H1 (cell line): ENCODE measurements at regions not wholly inside any gene's neighbourhood (a gene's known extent, or its start where the extent isn't known, plus 50 kb on each side); places are given as distances from the start of the nearest gene placed in this dataset.

Source experiments
- BACH1 ChIP-seq: IDR thresholded peaks from 2 replicates; pipeline ENCODE4 v1.6.1; 2012; ENCODE audit warnings: low read length, improper control_type of control experiment
- EP300 ChIP-seq, 2 experiments: IDR thresholded peaks; 1 replicate in 1 of 2; 2 replicates in 1 of 2; pipeline ENCODE4 v1.6.1; 2011 to 2012; ENCODE audit warnings: low read depth in 2 of 2, low read length in 2 of 2, mild to moderate bottlenecking in 2 of 2, borderline replicate concordance in 1 of 2, inconsistent platforms in 1 of 2, moderate library complexity in 1 of 2
- KDM1A ChIP-seq: fragments of 200-600, 300-600 bp; sonication (generic); IDR thresholded peaks from 2 replicates; pipeline ENCODE4 v1.7.1; 2016; ENCODE audit warnings: mild to moderate bottlenecking, low read length, borderline replicate concordance
- PHF8 ChIP-seq: fragments of 200-600 bp; sonication (generic); conservative IDR thresholded peaks from 2 replicates; pipeline ENCODE4 v1.7.1; 2012; ENCODE audit warnings: low read depth, mild to moderate bottlenecking, inconsistent platforms, low read length, moderate library complexity
- POLR2A ChIP-seq, 2 experiments: IDR thresholded peaks; 1 replicate in 1 of 2; 2 replicates in 1 of 2; pipeline ENCODE4 v1.6.1; 2011; ENCODE audit warnings: low read depth in 2 of 2, low read length in 2 of 2, mild to moderate bottlenecking in 2 of 2; ENCODE audit errors: control extremely low read depth in 1 of 2
- RAD21 ChIP-seq, 2 experiments: IDR thresholded peaks in 1 of 2; conservative IDR thresholded peaks in 1 of 2; 2 replicates each; pipeline ENCODE4 v1.6.1; 2011; ENCODE audit warnings: low read depth in 2 of 2, low read length in 2 of 2, improper control_type of control experiment in 1 of 2, inconsistent platforms in 1 of 2, mild to moderate bottlenecking in 1 of 2, moderate library complexity in 1 of 2
- SRF ChIP-seq: IDR thresholded peaks from 2 replicates; pipeline ENCODE4 v1.6.1; 2011; ENCODE audit warnings: mild to moderate bottlenecking, low read depth, low read length, moderate library complexity
- TAF7 ChIP-seq: optimal IDR thresholded peaks from 2 replicates; pipeline ENCODE3; 2011; ENCODE audit warnings: low read depth, mild to moderate bottlenecking, inconsistent platforms, low read length, moderate library complexity, borderline replicate concordance
- TF ChIP-seq, protein P1 (sequence below): fragments of 300-600 bp; sonication (generic); IDR thresholded peaks from 2 replicates; pipeline ENCODE4 v1.7.1; 2012; ENCODE audit warnings: low read length, moderate library complexity, mild to moderate bottlenecking, inconsistent platforms; ENCODE audit not compliant: insufficient replicate concordance
- TF ChIP-seq, protein P2 (sequence below): IDR thresholded peaks from 2 replicates; pipeline ENCODE4 v1.6.1; 2011; ENCODE audit warnings: low read length, improper control_type of control experiment

DNA sequence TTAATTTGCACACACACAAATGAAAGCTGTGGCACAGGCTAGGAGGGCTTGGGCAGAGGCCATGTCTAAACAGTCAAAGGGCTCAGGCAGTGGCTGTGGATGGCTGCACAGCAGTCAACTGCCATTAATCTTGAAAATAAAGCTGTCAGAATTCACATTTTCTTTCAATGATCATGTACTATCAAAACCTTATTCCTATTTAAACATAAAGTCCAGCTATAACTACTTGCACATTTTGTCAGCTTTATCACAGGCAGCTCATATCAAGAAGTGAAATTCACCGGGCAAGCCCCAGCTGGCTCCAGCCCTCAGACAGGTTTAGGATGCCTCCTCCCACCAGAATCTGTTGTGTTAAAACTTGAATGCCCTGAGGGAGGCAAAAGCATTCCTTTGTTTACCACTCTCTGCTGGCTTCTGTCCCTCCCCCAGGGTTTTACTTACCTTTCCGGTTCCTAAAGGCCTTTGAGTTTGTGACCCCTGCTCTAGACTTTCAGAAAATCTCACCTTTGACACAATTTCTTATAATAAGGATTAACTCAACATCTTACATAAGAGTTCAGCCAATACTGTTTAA, 54.9 kb upstream of the GRAMD2B start (continued):
- TF ChIP-seq, protein P1, sequence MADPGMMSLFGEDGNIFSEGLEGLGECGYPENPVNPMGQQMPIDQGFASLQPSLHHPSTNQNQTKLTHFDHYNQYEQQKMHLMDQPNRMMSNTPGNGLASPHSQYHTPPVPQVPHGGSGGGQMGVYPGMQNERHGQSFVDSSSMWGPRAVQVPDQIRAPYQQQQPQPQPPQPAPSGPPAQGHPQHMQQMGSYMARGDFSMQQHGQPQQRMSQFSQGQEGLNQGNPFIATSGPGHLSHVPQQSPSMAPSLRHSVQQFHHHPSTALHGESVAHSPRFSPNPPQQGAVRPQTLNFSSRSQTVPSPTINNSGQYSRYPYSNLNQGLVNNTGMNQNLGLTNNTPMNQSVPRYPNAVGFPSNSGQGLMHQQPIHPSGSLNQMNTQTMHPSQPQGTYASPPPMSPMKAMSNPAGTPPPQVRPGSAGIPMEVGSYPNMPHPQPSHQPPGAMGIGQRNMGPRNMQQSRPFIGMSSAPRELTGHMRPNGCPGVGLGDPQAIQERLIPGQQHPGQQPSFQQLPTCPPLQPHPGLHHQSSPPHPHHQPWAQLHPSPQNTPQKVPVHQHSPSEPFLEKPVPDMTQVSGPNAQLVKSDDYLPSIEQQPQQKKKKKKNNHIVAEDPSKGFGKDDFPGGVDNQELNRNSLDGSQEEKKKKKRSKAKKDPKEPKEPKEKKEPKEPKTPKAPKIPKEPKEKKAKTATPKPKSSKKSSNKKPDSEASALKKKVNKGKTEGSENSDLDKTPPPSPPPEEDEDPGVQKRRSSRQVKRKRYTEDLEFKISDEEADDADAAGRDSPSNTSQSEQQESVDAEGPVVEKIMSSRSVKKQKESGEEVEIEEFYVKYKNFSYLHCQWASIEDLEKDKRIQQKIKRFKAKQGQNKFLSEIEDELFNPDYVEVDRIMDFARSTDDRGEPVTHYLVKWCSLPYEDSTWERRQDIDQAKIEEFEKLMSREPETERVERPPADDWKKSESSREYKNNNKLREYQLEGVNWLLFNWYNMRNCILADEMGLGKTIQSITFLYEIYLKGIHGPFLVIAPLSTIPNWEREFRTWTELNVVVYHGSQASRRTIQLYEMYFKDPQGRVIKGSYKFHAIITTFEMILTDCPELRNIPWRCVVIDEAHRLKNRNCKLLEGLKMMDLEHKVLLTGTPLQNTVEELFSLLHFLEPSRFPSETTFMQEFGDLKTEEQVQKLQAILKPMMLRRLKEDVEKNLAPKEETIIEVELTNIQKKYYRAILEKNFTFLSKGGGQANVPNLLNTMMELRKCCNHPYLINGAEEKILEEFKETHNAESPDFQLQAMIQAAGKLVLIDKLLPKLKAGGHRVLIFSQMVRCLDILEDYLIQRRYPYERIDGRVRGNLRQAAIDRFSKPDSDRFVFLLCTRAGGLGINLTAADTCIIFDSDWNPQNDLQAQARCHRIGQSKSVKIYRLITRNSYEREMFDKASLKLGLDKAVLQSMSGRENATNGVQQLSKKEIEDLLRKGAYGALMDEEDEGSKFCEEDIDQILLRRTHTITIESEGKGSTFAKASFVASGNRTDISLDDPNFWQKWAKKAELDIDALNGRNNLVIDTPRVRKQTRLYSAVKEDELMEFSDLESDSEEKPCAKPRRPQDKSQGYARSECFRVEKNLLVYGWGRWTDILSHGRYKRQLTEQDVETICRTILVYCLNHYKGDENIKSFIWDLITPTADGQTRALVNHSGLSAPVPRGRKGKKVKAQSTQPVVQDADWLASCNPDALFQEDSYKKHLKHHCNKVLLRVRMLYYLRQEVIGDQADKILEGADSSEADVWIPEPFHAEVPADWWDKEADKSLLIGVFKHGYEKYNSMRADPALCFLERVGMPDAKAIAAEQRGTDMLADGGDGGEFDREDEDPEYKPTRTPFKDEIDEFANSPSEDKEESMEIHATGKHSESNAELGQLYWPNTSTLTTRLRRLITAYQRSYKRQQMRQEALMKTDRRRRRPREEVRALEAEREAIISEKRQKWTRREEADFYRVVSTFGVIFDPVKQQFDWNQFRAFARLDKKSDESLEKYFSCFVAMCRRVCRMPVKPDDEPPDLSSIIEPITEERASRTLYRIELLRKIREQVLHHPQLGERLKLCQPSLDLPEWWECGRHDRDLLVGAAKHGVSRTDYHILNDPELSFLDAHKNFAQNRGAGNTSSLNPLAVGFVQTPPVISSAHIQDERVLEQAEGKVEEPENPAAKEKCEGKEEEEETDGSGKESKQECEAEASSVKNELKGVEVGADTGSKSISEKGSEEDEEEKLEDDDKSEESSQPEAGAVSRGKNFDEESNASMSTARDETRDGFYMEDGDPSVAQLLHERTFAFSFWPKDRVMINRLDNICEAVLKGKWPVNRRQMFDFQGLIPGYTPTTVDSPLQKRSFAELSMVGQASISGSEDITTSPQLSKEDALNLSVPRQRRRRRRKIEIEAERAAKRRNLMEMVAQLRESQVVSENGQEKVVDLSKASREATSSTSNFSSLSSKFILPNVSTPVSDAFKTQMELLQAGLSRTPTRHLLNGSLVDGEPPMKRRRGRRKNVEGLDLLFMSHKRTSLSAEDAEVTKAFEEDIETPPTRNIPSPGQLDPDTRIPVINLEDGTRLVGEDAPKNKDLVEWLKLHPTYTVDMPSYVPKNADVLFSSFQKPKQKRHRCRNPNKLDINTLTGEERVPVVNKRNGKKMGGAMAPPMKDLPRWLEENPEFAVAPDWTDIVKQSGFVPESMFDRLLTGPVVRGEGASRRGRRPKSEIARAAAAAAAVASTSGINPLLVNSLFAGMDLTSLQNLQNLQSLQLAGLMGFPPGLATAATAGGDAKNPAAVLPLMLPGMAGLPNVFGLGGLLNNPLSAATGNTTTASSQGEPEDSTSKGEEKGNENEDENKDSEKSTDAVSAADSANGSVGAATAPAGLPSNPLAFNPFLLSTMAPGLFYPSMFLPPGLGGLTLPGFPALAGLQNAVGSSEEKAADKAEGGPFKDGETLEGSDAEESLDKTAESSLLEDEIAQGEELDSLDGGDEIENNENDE, result peak; percentile 42
- TF ChIP-seq POLR2A (IDR thresholded peaks at IDR 0.05; ENCODE audit: control extremely low read depth in 1 of 2, low read depth in 2 of 2, low read length in 2 of 2) (no peak), RAD21 (IDR thresholded peaks at IDR 0.05 in 1 of 2, conservative IDR thresholded peaks at IDR 0.05 in 1 of 2; ENCODE audit: low read depth in 2 of 2, low read length in 2 of 2) (peak; percentile 3 to 16; a peak in 2 of 4 replicates), PHF8 (no peak), BACH1 (no peak), TAF7 (no peak), SRF (no peak), KDM1A (no peak), EP300 (IDR thresholded peaks at IDR 0.05; ENCODE audit: borderline replicate concordance in 1 of 2, low read depth in 2 of 2, low read length in 2 of 2) (no peak)
- TF ChIP-seq, protein P2, sequence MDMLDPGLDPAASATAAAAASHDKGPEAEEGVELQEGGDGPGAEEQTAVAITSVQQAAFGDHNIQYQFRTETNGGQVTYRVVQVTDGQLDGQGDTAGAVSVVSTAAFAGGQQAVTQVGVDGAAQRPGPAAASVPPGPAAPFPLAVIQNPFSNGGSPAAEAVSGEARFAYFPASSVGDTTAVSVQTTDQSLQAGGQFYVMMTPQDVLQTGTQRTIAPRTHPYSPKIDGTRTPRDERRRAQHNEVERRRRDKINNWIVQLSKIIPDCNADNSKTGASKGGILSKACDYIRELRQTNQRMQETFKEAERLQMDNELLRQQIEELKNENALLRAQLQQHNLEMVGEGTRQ, result no peak
